NCI-H1694 treated with DMSO at 0.1 percent for 48 hours (cell line): ENCODE measurements at regions not wholly inside any gene's neighbourhood (a gene's known extent, or its start where the extent isn't known, plus 50 kb on each side); places are given as distances from the start of the nearest gene placed in this dataset.

ENCODE experiments used
- DNase-seq: peaks from one replicate; lab custom pipeline; 2025; lab: John Stamatoyannopoulos, UW

DNA sequence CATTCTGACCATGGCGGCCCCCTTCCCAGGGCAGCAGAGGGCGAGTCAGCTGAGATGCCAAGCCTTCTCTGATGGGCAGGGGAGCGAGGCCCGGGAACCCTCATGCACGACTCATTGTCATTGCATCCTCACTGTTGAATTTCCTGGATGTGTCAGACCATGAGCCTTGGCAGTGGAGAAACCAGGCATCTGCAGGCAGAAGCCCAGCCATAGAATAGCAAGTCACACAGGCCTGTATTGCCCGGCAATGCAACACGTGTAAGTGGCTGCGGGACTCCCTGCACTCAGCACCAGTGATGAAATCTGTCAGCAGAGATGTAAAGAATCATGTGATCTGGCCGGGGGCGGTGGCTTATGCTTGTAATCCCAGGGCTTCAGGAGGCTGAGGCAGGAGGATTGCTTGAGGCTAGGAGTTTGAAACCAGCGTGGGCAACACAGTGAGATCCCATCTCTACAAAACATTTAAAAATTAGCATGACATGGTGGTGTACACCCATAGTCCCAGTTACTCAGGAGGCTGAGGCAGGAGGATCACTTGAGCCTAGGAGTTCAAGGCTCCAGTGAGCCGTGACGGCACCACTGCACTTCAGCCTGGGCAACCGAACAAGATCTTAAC is 199.7 kb downstream of the KATNAL1 start:
- no peak for DNase-seq

DNA sequence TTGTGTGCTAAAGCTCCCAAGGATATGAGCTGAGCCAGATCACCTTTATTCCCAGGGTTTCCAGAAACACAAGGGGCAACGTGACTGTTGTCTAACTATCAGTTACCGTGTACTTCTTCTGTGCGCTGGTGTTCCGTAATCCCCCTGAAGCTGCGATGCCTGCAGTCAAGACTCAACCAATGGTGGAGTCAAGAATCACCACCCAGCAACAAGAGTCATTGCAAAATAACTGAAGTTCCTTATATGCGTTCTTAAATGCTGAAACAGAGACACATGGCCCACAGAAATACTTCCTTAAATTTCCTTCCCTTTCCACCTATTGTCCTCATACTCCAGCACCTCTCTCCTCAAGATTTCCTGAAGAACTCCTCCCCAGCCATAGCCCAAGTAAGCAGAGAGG is 200.2 kb downstream of the KATNAL1 start:
- DNase-seq = no peak

DNA sequence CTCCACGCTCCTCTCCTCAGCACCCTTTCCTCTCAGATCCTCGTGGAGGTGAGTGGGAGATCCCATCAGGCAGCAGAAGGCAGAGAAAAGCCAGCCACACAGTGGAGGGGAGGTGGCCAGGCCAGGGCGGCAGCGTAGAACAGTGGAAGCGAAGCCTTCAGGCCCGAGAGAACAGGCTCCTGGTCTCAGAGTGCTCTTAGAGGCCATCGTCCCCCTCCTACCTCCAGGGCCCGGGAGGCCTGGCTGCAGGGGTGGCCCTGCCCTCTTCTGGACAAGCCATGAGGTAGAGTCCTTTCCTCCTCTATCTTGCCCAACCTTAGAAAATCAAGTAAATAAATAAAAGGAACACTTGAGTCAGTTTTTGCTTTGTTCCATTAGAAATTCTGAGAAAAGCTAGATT is 202.0 kb downstream of the KATNAL1 start:
- DNase-seq = no peak

DNA sequence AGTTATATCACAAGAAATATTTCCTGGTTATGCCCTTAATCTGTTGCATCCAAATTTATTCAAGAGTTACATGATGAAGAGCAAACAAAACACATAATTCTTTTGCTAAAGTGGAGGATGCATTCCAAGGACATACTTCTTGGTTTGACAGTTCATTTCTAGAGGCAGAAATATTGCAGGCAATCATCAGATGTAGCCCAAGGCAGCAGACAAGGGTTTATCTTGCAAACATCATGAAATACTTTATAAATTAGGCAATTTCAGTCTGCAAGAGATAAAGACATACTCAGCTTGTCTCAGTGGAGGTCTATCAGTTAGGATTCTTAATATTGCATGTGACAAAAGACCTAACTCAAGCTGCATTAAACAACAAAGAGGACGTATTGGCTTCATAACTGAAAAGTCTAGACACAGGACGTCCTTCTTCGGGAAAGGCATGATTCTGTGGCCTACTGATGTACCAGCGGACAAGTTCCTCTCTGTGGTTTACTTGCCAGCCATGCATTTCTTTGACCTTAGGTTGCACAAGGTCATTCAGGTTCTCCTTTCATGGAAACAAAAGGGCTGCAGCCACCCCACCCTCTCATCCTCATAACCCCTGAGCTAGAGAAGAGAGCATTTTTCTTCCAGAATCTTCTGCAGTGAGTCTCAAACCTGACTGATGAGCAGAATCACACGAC is 204.1 kb downstream of the KATNAL1 start:
- no peak for DNase-seq

DNA sequence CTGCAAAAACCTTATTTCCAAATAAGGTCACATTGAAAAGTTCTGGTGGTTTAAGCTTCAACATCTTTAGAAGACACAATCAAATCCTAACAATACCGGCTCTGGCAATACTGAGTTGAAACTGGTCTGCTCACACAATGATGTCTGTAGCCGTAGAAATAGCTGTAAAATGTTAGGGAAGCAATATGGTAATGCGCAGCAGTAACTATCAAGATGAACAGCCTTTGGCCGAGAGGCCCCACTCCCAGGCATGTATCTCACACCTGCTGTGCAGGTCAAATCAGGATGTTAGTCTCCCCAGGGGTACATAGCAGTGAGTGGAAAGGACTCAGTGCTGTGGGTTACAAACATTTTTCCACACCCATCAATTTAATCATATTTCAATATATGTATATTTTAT is 207.1 kb downstream of the KATNAL1 start:
- DNase-seq = no peak

DNA sequence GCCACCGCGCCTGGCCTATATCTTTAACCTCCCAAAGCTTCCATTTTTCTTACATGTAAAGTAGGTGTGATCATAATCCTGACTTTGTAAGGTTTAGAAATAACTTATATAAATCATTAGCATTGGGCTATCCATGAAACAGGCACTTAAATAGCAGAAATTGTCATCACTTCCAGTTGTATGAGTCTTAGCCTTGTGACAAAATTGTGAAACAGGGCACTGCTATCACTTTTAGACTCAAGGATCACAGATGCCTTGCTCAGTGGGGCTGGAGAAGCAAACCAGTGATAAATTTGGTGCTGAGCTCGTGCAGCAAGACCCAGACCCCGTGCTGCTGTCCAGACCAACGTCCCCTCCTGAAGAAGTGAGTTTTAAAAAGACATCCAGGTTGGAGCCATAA is 209.7 kb downstream of the KATNAL1 start:
- DNase-seq = no peak

DNA sequence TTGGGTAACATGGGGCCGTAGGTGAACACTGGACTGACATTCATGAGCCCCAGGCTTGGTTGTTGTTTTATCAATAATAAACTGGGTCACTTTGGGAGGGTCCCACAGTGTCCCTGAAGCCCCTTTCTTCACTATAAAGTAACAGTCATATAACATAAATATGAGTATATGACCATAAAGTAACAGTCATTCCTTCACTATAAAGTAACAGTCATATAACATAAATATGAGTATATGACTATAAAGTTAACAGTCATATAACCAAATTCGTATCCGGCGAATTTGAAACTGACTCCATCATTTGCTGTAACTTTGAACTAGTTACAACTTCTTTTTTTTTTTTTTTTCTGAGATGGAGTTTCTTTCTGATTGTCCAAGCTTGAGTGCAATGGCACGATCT is 210.3 kb downstream of the KATNAL1 start:
- DNase-seq = no peak

DNA sequence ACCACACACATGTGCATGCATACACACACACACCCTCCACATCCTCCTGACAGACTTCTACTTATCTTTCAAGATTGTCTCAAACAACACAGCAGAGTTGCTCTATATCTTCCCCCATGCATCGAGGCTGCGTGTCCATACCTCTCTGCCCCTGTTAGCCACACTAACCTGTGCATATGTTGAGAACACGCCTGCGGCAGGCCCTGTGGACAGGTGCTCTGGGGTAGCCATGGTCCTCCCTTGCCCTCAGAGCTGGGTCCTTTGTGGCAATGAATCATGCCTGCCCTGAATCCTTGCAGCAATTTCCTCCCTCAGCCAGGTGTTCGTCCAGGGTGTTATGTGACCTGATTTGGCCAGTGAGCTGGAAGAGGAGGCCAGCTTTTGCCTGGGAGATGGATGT is 213.3 kb downstream of the KATNAL1 start:
- no peak for DNase-seq

DNA sequence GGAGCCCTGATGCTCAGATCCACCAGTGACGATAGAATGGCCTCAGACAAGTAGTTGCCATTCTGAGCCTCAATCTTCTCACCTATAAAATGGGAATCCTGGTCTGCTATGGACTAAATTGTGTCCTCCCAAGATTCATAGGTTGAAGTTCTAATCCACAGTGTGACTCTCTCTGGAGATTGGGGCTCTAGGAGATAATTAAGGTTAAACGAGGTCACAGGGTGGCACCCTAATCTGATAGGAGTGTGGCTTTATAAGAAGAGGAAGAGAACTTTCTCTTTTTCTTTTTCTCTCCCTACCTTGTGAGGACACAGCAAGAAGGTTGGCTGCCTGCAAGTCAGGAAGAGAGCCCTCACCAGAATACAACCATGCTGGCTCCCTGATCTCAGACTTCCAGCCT is 214.1 kb downstream of the KATNAL1 start:
- DNase-seq = no peak

DNA sequence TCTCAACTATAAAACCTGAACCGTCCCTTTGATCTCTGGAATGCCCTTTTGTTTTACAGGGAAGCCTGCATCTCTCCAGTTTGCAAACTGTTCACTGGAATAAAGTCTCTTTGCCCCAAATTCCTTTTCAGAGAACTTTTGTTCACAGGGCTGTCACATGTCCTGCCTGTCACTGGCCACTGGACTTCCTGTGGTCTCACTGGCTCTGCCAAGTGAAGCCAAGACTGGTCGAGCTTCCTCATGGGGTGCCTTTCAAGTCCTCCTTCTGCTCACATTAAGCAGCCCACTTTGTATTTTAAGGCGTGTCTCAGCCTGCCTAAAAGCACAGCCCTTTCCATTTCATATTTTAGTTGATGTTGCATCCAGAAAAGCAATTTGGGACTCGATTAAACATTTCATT is 215.7 kb downstream of the KATNAL1 start:
- DNase-seq = no peak

DNA sequence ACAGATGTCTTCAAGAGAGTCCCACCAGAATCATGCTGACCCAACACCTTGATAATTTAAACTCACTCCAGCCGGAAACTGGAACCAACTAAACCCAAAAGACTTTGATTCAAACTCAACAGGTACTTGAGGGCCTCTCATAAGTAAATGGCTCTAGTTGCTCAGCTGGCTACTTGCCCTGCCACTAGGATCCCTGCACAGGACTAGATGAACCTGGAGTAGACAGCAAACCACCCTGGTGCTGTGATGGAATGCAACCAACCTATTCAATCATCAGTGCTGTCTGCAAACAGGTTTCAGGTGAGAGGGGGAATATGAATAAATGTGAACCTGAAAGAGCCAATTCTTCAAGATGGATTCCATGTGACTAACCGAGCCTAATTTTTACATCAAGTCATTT is 216.3 kb downstream of the KATNAL1 start:
- DNase-seq = no peak

DNA sequence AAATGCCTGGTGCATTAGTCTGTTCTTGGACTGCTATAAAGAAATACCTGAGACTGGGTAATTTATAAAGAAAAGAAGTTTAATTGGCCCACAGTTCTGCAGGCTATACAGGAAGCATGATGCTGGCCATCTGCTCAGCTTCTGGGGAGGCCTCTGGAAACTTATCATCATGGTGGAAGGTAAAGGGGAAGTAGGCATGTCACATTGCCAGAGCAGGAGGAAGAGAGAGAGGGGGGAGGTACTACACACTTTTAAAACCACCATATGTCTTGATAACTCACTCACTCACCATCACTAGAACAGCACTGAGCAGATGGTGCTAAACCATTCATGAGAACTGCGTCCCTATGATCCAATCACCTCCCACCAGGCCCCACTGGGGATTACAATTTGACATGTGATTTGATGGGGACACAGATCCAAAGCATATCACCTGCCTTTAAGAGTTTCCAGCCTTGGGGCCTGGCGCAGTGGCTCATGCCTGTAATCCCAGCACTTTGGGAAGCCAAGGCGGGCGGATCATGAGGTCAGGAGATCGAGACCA is 219.0 kb downstream of the KATNAL1 start:
- DNase-seq = peak; percentile 46

DNA sequence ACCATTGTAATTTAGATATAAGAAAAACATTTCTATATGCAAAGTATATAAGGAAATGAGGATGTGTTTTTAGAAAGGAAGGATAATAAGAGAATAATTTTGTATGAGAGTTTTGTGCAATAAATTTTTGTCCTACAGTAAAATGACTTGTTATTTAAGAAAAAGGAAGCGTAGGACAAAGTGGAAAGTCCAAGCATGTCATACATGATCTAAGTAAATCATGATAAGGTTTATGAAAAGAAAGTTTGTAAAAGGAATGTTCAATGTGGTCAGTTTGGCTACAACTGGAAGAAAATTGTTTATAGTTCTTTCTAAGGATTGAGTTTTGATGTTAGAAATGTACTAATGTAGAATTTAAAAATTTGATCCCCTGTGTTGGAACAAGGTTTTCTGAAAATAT is 222.3 kb downstream of the KATNAL1 start:
- DNase-seq = no peak

DNA sequence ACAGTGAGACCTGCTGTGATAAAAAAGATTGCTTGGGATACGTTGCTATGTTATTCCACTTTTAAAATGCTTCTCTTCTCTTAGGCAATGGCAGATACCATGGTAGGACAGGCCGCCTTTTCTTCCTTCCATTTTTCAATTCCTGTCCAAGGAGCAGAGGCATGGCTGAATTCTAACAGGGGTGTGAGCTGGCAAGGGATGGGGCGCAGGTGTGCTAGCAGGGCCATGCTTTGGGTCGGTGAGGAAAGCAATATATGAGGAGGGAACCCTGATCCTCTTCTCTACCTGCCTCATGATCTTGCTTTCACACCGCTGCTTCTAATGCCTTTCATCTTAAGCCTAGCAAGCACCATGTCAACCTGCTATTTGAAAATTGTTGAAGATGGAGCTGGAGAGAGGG is 225.0 kb downstream of the KATNAL1 start:
- DNase-seq = no peak

DNA sequence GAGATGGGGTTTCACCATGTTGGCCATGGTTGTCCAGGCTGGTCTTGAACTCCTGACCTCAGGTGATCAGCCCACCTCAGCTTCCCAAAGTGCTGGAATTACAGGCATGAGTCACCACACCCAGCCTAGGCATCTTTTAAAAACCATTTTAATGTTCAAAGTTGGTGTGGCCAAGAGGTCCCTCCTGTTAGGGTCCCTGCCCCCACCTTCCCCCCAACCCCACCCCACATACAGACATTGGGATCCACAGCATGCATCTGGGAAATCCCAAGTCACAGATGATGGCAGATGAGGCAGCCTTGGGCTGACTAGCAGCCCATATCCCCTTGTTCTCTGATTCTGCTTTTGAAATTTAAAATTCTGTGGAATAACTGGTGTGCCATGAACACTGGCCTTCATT is 226.0 kb downstream of the KATNAL1 start:
- DNase-seq = no peak

DNA sequence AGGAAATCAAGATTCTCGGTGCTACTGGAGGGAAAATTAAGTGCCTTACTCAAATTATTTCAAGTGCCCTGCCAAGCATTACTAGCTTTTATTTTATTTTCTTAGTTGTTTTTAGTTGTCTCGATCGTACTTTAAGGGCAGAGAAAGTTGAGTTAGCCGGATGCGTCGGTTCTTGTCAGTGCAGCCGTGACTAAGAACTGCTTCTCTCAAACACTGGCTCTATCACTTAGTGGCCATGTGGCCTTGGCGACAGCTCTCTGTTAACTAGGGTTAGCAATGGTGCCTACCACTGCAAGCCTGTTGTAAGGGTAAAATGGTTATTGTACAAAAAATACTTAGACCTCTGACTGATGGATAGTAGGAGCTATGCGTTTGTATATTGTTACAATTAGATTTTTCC is 227.8 kb downstream of the KATNAL1 start:
- no peak for DNase-seq

DNA sequence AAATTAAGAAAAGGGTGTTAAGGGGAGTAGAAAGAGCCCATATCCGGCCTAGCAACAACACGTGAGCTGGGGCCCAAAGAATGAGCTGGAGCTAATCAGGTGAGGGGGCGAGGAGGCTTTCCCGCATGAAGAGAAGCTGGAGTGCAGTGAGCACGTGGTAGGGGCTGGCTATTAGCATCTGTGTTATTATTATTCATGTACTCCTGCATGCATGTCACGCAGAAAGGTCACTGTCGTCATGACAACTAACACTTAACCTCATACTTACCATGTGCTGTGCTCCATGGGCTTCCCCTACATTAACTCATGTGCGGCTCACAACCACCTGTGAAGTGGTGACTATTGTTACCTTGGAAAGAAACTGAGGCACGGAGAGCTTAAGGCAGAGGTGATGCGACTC is 227.6 kb upstream of the UBL3 start:
- no peak for DNase-seq

DNA sequence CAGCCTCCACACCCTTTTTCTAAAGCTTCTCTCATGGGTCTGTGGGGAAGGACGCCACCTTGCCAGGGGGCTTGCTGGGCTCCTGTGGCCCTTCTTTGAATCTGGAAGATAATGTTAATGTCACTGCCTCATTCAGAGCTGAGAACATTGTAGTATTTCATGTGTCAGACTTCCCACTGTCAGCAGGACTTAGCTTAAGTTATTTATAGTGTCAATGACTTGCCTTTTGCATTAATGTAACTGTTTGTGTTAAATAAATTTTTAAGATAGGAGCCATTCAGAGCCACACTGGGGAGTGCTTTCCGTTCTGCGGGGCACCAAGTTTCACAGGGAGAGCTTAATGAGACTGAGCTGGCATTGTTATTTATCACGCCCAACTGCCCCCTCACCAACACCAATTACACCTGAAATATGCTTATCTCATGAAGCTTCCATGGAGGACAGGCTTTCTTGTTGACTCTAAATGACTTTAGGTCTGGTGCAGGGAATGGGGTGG is 226.9 kb upstream of the UBL3 start:
- DNase-seq = no peak

DNA sequence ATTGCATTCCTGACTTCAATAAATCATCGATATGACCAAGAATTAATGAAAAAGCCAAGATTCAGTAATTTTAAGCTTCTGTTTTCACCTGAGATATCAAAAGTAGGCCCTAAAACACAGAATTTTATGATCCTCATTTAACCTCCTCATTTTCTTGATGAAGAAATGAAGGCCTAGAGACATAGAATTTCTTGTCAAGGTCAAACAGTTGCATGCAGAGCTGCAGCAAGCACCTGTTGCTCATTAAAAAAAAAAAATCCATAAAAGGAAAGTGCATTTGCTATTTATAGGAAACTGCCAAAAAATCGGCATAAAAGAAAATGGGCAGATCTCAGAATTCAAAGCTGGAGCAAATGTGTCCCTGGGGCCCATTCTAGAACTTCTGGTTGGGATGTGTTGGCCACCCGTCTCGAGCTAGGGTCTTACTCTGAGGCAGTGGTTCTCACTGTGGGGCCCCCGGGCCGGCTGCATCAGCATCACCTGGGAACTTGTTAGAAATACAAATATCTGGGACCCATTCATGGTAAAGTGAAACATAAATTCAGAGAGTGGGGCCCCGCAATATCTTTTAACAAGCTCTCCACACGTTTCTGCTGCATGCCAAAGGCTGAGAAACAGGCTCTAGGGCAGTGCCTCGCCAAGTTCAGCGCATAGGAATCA is 224.7 kb upstream of the UBL3 start:
- DNase-seq = no peak

DNA sequence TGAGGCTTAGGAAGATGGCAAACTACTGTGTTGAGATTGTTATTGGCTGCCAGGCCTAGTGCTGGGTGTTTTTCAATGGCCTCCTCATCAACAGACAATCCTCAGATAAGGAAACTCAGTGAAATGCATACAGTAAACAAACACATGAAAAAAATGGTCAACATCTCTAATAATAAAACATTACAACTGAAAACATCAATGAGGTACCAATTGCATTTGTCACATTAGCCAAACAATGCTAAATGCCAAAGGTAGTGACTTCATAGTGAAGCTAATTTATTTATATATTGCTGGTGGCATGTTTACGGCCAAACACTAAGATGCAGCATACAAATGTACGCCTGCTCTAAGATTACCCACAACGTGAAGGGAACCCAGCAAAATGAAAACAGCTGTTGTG is 224.0 kb upstream of the UBL3 start:
- DNase-seq = no peak

DNA sequence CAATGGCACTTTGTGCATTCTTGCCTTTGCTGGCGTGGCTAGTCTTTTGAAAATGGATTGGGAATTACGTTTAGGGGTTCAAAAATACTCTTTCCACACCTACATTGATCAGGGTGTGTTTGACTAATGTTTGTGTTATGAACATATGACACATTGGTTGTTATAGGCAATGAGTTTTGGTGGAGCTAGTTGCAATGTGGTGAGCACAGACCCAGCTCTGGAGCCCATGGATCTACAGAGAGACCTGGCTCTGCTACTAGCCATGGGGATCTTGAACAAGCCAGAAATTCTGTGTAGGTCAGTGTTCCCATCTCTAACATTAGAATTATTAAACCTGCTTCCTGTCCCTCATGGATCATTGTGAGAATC is 222.4 kb upstream of the UBL3 start:
- DNase-seq = no peak

DNA sequence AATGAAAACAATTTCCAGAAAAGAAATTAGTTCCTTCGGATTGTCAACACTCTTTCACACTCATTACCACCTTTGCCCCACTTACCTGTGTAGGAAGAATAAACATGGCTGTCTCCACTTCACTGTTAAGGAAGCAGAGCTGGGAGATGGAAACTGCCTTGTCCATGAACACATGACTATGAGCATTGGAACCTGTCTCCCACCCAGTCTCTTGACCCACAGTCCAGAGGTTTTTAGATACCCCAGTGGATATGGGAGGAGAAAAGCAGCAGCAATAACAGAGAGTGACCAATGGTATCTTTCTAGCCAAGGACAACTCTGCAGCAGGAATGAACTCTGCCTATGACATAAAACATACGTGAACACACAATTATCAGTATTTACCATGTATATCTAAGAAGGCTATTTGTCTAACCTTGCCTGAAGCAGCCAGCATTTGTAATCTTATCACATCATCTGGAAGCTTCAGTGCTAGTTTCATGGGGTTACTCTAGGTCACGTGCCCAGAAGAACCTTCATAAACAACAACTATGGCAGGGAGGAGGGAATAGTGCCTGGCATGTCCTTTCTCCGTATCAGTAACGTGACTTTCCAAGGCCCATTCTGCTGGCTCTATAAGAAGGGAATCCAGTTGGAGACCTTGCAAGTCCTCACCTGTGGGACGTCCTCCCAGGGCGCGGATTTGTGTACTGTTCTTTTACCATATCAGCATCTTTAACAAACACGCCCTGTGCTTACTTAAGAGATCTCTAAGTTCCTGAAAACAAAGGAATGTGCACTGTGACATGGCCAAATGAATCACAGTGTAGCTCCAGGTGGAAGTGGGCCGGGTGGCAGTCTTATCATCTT is 221.8 kb upstream of the UBL3 start:
- DNase-seq = no peak
